GM12878 (cell line): ENCODE measurements at regions not wholly inside any gene's neighbourhood (a gene's known extent, or its start where the extent isn't known, plus 50 kb on each side); places are given as distances from the start of the nearest gene placed in this dataset.

Source experiments
- ATAC-seq: fragments of 200-7000 bp; cut with Tn5 transposase; 3 replicates; pipeline ENCODE4 v1.9.1; 2020; ENCODE audit warnings: mild to moderate bottlenecking, moderate library complexity
- BruUV-seq: library from RNA; stranded (reverse); fragments of 400-500 nt; replicated peaks from 2 replicates; lab custom pipeline; 2021; lab: Mats Ljungman, UMichigan
- CTCF ChIA-PET: fragments of 300-600 bp; sonication (Branson Sonifier 250); formaldehyde crosslinking; extraction: SDS; loops from one replicate; lab custom pipeline; 2021; ENCODE audit warnings: inconsistent platforms; lab: Yijun Ruan, JAX
- POLR2A ChIA-PET: fragments of 350-600 bp; formaldehyde crosslinking; extraction: SDS; loops from one replicate; lab custom pipeline; 2021; ENCODE audit warnings: inconsistent platforms; lab: Charles Lee
- RAD21 ChIA-PET: fragments of 300-600 bp; sonication (Branson Sonifier 250); formaldehyde crosslinking; loops from one replicate; lab custom pipeline; 2023; ENCODE audit warnings: antibody characterized with exemption; ENCODE audit not compliant: unreplicated experiment; lab: Charles Lee
- SMC1A ChIA-PET: fragments of 300-600 bp; sonication (Branson Sonifier 250); formaldehyde crosslinking; loops from one replicate; lab custom pipeline; 2023; ENCODE audit not compliant: unreplicated experiment, uncharacterized antibody; lab: Charles Lee
- DNase-seq: peaks from one replicate; pipeline ENCODE4 v3.0.0-alpha.2; 2011; ENCODE audit warnings: low read depth, low spot score
- FAIRE-seq: peaks from 3 replicates; lab custom pipeline; 2011; peaks lifted over from hg19 to GRCh38; lab: Jason Lieb, UNC
- H2AFZ ChIP-seq: 2 replicates; pipeline ENCODE4 v1.6.0; 2011; ENCODE audit warnings: low read depth, low read length, control low read depth; ENCODE audit not compliant: control insufficient read depth
- H3K27ac ChIP-seq: 2 replicates; pipeline ENCODE4 v1.5.1; 2011; ENCODE audit warnings: control low read depth; ENCODE audit not compliant: control insufficient read depth, insufficient read depth
- H3K27me3 ChIP-seq, 2 experiments: replicated peaks in 1 of 2; 2 replicates each; pipeline versions ENCODE4 v1.6.0 to v1.6.1; 2011; ENCODE audit warnings: low read length in 1 of 2; ENCODE audit not compliant: control insufficient read depth in 2 of 2, insufficient read depth in 2 of 2
- H3K36me3 ChIP-seq, 2 experiments: 2 replicates each; pipeline ENCODE4 v1.5.1; 2011; ENCODE audit warnings: low read length in 1 of 2; ENCODE audit not compliant: control insufficient read depth in 2 of 2, insufficient read depth in 2 of 2
- H3K4me1 ChIP-seq: 2 replicates; pipeline ENCODE4 v1.6.1; 2011; ENCODE audit warnings: mild to moderate bottlenecking, low read length, moderate library complexity, mixed read lengths; ENCODE audit not compliant: control insufficient read depth, insufficient read depth
- H3K4me2 ChIP-seq: 2 replicates; pipeline ENCODE4 v1.6.0; 2011; ENCODE audit warnings: control low read depth; ENCODE audit not compliant: control insufficient read depth, insufficient read depth
- H3K4me3 ChIP-seq: fragments of 200-600 bp; sonication (generic); 2 replicates; pipeline ENCODE4 v1.5.1; 2016
- H3K79me2 ChIP-seq: 2 replicates; pipeline ENCODE4 v1.6.0; 2011; ENCODE audit warnings: low read length; ENCODE audit not compliant: control insufficient read depth, insufficient read depth
- H3K9ac ChIP-seq: 2 replicates; pipeline ENCODE4 v1.8.0; 2011; ENCODE audit warnings: low read length, control low read depth, mixed read lengths; ENCODE audit not compliant: control insufficient read depth, insufficient read depth
- H3K9me3 ChIP-seq: replicated peaks from 3 replicates; pipeline ENCODE4 v1.5.1; 2011; ENCODE audit warnings: mild to moderate bottlenecking, low read length; ENCODE audit not compliant: control insufficient read depth, insufficient read depth
- H4K20me1 ChIP-seq: 2 replicates; pipeline ENCODE4 v1.6.0; 2011; ENCODE audit not compliant: control insufficient read depth, insufficient read depth
- BACH1 ChIP-seq: fragments of 450-650 bp; IDR thresholded peaks from 2 replicates; pipeline ENCODE4 v1.6.1; 2017; ENCODE audit warnings: mild to moderate bottlenecking, borderline replicate concordance
- CHD2 ChIP-seq: IDR thresholded peaks from 2 replicates; pipeline ENCODE4 v1.6.1; 2011; ENCODE audit warnings: low read depth, low read length, improper control_type of control experiment, borderline replicate concordance
- FOXM1 ChIP-seq: IDR thresholded peaks from 2 replicates; pipeline ENCODE4 v1.6.1; 2012; ENCODE audit warnings: low read depth, mild to moderate bottlenecking, inconsistent platforms, low read length, moderate library complexity
- HDGF ChIP-seq: fragments of 450-650 bp; IDR thresholded peaks from 2 replicates; pipeline ENCODE4 v1.6.1; 2016; ENCODE audit warnings: antibody characterized with exemption
- KAT2A ChIP-seq: conservative IDR thresholded peaks from 2 replicates; pipeline ENCODE4 v1.6.1; 2011; ENCODE audit warnings: low read depth, low read length; ENCODE audit not compliant: control insufficient read depth
- MYB ChIP-seq: fragments of 150-350 bp; IDR thresholded peaks from 2 replicates; pipeline ENCODE4 v1.6.1; 2014; ENCODE audit warnings: mild to moderate bottlenecking, low read depth, low read length, borderline replicate concordance
- NR2F1 ChIP-seq: fragments of 450-650 bp; conservative IDR thresholded peaks from 2 replicates; pipeline ENCODE4 v1.6.1; 2017; ENCODE audit warnings: mild to moderate bottlenecking
- PKNOX1 ChIP-seq: fragments of 450-650 bp; IDR thresholded peaks from 2 replicates; pipeline ENCODE4 v1.6.1; 2016; ENCODE audit warnings: mild to moderate bottlenecking
- RB1 ChIP-seq: fragments of 450-650 bp; formaldehyde crosslinking; IDR thresholded peaks from 2 replicates; pipeline ENCODE4 v1.6.1; 2017; ENCODE audit warnings: mild to moderate bottlenecking, borderline replicate concordance
- RFX5 ChIP-seq: IDR thresholded peaks from 2 replicates; pipeline ENCODE4 v1.6.1; 2011; ENCODE audit warnings: low read depth, low read length, improper control_type of control experiment
- SMAD1 ChIP-seq: fragments of 450-650 bp; IDR thresholded peaks from 2 replicates; pipeline ENCODE4 v1.6.1; 2018; ENCODE audit warnings: mild to moderate bottlenecking, low read depth; ENCODE audit not compliant: partially characterized antibody
- SMARCA5 ChIP-seq: fragments of 450-650 bp; IDR thresholded peaks from 2 replicates; pipeline ENCODE4 v1.6.1; 2017; ENCODE audit warnings: mild to moderate bottlenecking
- YY1 ChIP-seq: IDR thresholded peaks from 2 replicates; pipeline ENCODE4 v1.6.1; 2011; ENCODE audit warnings: low read depth, mild to moderate bottlenecking, low read length
- ZBED1 ChIP-seq: IDR thresholded peaks from 2 replicates; pipeline ENCODE4 v1.6.1; 2016; ENCODE audit warnings: borderline replicate concordance
- ZNF622 ChIP-seq: fragments of 450-650 bp; IDR thresholded peaks from 2 replicates; pipeline ENCODE4 v1.6.1; 2017; ENCODE audit warnings: mild to moderate bottlenecking, inconsistent platforms
- WGBS: methylation state at CpG from one replicate; pipeline ENCODE4 v1.1.6; 2016; ENCODE audit warnings: low lambda C conversion rate; ENCODE audit not compliant: insufficient replicate concordance, insufficient coverage; ENCODE audit errors: missing lambda C conversion rate; 5-methylcytosine and 5-hydroxymethylcytosine counted together
- in situ Hi-C: fragments of 300-500 bp; cut with MboI; formaldehyde crosslinking; loops from 9 replicates; pipeline ENCODE4 v1.14.3; 2018; ENCODE audit warnings: mixed read lengths
- intact Hi-C: fragments of 100-400 bp; cut with micrococcal nuclease; formaldehyde crosslinking; loops from one replicate; pipeline ENCODE4 v1.14.2; 2022; ENCODE audit not compliant: unreplicated experiment
- TF ChIP-seq, protein P1 (sequence below): fragments of 150-350 bp; IDR thresholded peaks from 2 replicates; pipeline ENCODE4 v1.6.1; 2016; ENCODE audit warnings: low read depth, low read length

GRCh38 chr14:96997996-96998395 is 200.8 kb downstream of the VRK1 start:
- BruUV-seq: no TSS peak
- TF ChIP-seq RB1: no peak
- no peak for TF ChIP-seq BACH1
- no peak for TF ChIP-seq ZNF622
- TF ChIP-seq, all 136 proteins: peak for 0
- Histone ChIP-seq H3K79me2 (no peaks in the 10 kb centered on the region), H3K36me3 (no peaks in the 10 kb centered on the region), H2AFZ (no peak overlapping the region), H3K4me1 (no peaks in the 10 kb centered on the region), H4K20me1 (no peaks in the 10 kb centered on the region), H3K9me3 (no peaks in the 10 kb centered on the region; the same call in 2 of the 3 replicates), H3K27me3 (no peaks in the 10 kb centered on the region), H3K27ac (no peak overlapping the region), H3K9ac (no peak overlapping the region), H3K4me3 (no peak overlapping the region), H3K4me2 (no peak overlapping the region)
- SMC1A ChIA-PET: interaction anchor here (2.0 kb wide), 1 partner anchor 15 kb away, joined by 4 read pairs; no protein-coding TSS in a partner anchor
- RAD21 ChIA-PET: no interaction called here
- intact Hi-C loops: no loop called here
- FAIRE-seq (no peak), ATAC-seq (no peak), DNase-seq (no peak)
- CTCF ChIA-PET: no interaction called here
- POLR2A ChIA-PET: no interaction called here
- WGBS: 41% methylated on average over 4 of the region's 5 CpGs
- in situ Hi-C loops: no loop called here

DNA sequence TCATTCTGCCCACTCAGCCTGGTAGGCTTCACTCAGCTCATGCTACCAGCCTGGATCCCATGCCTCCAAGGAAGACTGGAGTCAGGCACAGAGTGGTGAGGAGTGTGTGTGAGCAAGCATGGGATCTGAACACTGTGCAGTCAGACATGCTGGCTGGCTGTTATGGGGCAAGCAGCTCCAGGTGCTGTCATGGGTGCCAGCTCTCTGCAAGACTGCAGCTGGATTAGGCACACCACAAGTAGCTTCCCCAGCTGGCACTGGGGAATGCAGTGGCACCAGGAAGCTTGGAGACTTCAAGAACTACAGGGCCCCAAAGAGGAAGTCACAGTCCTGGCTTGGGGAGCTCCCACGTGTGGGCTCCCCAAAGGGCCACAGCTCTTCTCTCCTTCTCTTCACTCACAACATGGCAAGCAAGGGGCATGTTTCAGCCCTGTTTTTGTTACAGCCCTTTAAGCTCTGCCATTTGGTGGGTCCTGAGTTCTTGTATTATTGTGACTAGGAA is 202.5 kb downstream of the VRK1 start:
- RAD21 ChIA-PET: no interaction called here
- no peak for FAIRE-seq
- no peak for ATAC-seq
- TF ChIP-seq PKNOX1: no peak
- no peak for TF ChIP-seq HDGF
- no peak for TF ChIP-seq SMAD1
- TF ChIP-seq MYB: no peak
- no peak for TF ChIP-seq YY1
- no peak for TF ChIP-seq SMARCA5
- no peak for TF ChIP-seq CHD2
- TF ChIP-seq ZBED1: no peak
- TF ChIP-seq KAT2A: no peak
- TF ChIP-seq, protein P1, sequence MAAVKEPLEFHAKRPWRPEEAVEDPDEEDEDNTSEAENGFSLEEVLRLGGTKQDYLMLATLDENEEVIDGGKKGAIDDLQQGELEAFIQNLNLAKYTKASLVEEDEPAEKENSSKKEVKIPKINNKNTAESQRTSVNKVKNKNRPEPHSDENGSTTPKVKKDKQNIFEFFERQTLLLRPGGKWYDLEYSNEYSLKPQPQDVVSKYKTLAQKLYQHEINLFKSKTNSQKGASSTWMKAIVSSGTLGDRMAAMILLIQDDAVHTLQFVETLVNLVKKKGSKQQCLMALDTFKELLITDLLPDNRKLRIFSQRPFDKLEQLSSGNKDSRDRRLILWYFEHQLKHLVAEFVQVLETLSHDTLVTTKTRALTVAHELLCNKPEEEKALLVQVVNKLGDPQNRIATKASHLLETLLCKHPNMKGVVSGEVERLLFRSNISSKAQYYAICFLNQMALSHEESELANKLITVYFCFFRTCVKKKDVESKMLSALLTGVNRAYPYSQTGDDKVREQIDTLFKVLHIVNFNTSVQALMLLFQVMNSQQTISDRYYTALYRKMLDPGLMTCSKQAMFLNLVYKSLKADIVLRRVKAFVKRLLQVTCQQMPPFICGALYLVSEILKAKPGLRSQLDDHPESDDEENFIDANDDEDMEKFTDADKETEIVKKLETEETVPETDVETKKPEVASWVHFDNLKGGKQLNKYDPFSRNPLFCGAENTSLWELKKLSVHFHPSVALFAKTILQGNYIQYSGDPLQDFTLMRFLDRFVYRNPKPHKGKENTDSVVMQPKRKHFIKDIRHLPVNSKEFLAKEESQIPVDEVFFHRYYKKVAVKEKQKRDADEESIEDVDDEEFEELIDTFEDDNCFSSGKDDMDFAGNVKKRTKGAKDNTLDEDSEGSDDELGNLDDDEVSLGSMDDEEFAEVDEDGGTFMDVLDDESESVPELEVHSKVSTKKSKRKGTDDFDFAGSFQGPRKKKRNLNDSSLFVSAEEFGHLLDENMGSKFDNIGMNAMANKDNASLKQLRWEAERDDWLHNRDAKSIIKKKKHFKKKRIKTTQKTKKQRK: no peak
- no peak for TF ChIP-seq FOXM1
- TF ChIP-seq RFX5: no peak
- TF ChIP-seq NR2F1: no peak

More for the DNA sequence above, 202.5 kb downstream of the VRK1 start:
- 0% methylated on average over 1 of the region's 1 CpG for WGBS
- H3K4me2 ChIP-seq: no peak overlapping the region
- H2AFZ ChIP-seq: no peak overlapping the region
- intact Hi-C loops (no loop called here), in situ Hi-C loops (no loop called here)
- no peak for DNase-seq
- H3K4me3 ChIP-seq: no peak overlapping the region
- no peaks in the 10 kb centered on the region for H3K36me3 ChIP-seq
- ChIA-PET SMC1A (interaction anchor here (1.0 kb wide), 1 partner anchor 138 kb away, joined by 3 read pairs; no protein-coding TSS in a partner anchor), CTCF (interaction anchor here (0.8 to 0.9 kb wide), 2 partner anchors 16 to 54 kb away, joined by 3 read pairs; no protein-coding TSS in a partner anchor), POLR2A (no interaction called here)
- no peaks in the 10 kb centered on the region for H3K79me2 ChIP-seq
- no TSS peak for BruUV-seq
- H3K27ac ChIP-seq: no peak overlapping the region
- no peaks in the 10 kb centered on the region for H3K27me3 ChIP-seq
- H3K9ac ChIP-seq: no peak overlapping the region
- H3K9me3 ChIP-seq: no peaks in the 10 kb centered on the region; the same call in 2 of the 3 replicates
- no peaks in the 10 kb centered on the region for H3K4me1 ChIP-seq
- H4K20me1 ChIP-seq: no peaks in the 10 kb centered on the region
